Activated naive CD8-positive, alpha-beta T cell (primary cell): ENCODE measurements at regions not wholly inside any gene's neighbourhood (a gene's known extent, or its start where the extent isn't known, plus 50 kb on each side); places are given as distances from the start of the nearest gene placed in this dataset.

ENCODE experiments used
- H3K27ac Mint-ChIP-seq: one replicate; pipeline ENCODE4 v1.8.0; 2021; ENCODE audit warnings: mixed read lengths
- H3K27me3 Mint-ChIP-seq: one replicate; pipeline ENCODE4 v1.8.0; 2021; ENCODE audit warnings: mixed read lengths
- H3K36me3 Mint-ChIP-seq: one replicate; pipeline ENCODE4 v1.8.0; 2021; ENCODE audit warnings: mixed read lengths
- H3K4me1 Mint-ChIP-seq: one replicate; pipeline ENCODE4 v1.8.0; 2021; ENCODE audit warnings: low read depth, mixed read lengths
- H3K4me3 Mint-ChIP-seq: one replicate; pipeline ENCODE4 v1.8.0; 2021; ENCODE audit warnings: mild to moderate bottlenecking, mixed read lengths
- H3K9me3 Mint-ChIP-seq: one replicate; pipeline ENCODE4 v1.8.0; 2021; ENCODE audit warnings: low read depth, mixed read lengths

- no peak overlapping the region for H3K27ac Mint-ChIP-seq
- H3K9me3 Mint-ChIP-seq: no peaks in the 10 kb centered on the region
- no peaks in the 10 kb centered on the region for H3K4me1 Mint-ChIP-seq
- no peak overlapping the region for H3K4me3 Mint-ChIP-seq
- peaks cover 6% of the 10 kb centered on the region for H3K27me3 Mint-ChIP-seq
- no peaks in the 10 kb centered on the region for H3K36me3 Mint-ChIP-seq
Observed at GRCh38 chr20:51262240-51262639, 239.3 kb upstream of the KCNG1 start.

DNA sequence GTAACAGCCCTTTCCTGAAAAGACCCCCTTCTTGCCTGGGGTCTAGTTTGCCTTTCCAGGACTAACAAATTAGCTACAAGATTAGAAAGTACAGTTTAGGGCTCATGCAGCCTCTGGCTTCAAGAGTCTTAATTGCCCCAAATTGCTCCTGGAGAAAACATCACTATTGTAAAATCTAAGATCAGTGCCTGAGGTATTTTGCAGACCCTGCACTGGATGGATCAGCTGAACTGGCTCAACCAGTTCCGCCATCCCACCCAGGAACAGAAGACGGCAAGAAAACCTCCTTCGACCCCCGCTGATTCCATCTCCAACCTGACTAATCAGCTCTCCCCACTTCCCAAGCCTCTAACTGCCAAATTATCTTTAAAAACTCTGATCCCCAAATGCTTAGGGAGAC lies 236.5 kb upstream of the KCNG1 start:
- peaks cover 9% of the 10 kb centered on the region for H3K27me3 Mint-ChIP-seq
- H3K4me1 Mint-ChIP-seq: no peaks in the 10 kb centered on the region
- H3K4me3 Mint-ChIP-seq: no peak overlapping the region
- no peaks in the 10 kb centered on the region for H3K9me3 Mint-ChIP-seq
- no peak overlapping the region for H3K27ac Mint-ChIP-seq
- H3K36me3 Mint-ChIP-seq: no peaks in the 10 kb centered on the region

GRCh38 chr20:51258582-51259165 lies 235.8 kb upstream of the KCNG1 start:
- H3K4me3 Mint-ChIP-seq: no peak overlapping the region
- H3K27ac Mint-ChIP-seq: no peak overlapping the region
- H3K4me1 Mint-ChIP-seq: no peaks in the 10 kb centered on the region
- H3K9me3 Mint-ChIP-seq: no peaks in the 10 kb centered on the region
- no peaks in the 10 kb centered on the region for H3K36me3 Mint-ChIP-seq
- peaks cover 10% of the 10 kb centered on the region for H3K27me3 Mint-ChIP-seq

DNA sequence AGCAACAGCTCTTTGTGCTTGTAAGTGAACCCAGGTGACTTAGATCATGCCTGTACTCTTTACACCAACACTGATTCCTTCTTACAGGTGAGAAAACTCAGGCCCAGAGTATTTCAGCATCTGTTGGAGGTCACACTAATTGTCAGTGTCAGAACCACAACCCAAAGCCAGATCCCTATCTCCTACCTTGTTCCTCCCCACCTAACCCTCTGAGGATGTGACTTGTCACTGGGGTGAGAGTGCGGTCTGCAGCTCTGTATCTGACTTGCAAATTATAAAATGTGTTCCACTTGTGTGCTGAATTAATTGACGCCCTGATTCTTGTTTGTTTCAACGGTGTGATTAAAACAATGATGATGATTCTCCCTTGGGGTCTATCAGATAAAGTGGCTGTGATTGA lies 232.5 kb upstream of the KCNG1 start:
- no peaks in the 10 kb centered on the region for H3K36me3 Mint-ChIP-seq
- no peak overlapping the region for H3K4me3 Mint-ChIP-seq
- no peaks in the 10 kb centered on the region for H3K9me3 Mint-ChIP-seq
- H3K27me3 Mint-ChIP-seq: peaks cover 15% of the 10 kb centered on the region
- no peaks in the 10 kb centered on the region for H3K4me1 Mint-ChIP-seq
- H3K27ac Mint-ChIP-seq: no peak overlapping the region

GRCh38 chr20:51253280-51253679 lies 230.4 kb upstream of the KCNG1 start:
- no peaks in the 10 kb centered on the region for H3K4me1 Mint-ChIP-seq
- H3K27me3 Mint-ChIP-seq: peaks cover 17% of the 10 kb centered on the region
- no peaks in the 10 kb centered on the region for H3K9me3 Mint-ChIP-seq
- H3K27ac Mint-ChIP-seq: no peak overlapping the region
- no peak overlapping the region for H3K4me3 Mint-ChIP-seq
- no peaks in the 10 kb centered on the region for H3K36me3 Mint-ChIP-seq

DNA sequence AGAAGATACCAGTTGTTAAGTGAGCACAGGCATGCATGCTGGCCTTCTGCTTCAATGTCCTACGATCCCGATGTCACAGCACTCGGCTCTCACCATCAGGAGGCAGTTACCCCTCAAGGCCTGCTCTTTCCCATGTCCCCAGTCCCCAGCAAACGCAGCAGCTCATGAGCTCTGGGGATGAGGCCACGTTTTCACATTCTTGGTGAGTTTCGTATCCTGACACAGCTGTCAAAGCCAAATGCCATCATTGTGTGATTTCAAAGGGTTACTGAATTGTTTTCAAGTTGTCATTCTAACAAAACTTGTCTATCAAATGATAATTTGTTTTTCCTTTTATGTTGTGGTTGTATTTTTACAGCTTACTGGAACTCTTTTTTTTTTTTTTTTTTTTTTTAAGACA lies 226.9 kb upstream of the KCNG1 start:
- peaks cover 8% of the 10 kb centered on the region for H3K27me3 Mint-ChIP-seq

GRCh38 chr20:51249215-51249614 lies 226.3 kb upstream of the KCNG1 start:
- no peak overlapping the region for H3K4me3 Mint-ChIP-seq
- H3K4me1 Mint-ChIP-seq: no peaks in the 10 kb centered on the region
- H3K27me3 Mint-ChIP-seq: peaks cover 8% of the 10 kb centered on the region
- H3K27ac Mint-ChIP-seq: no peak overlapping the region
- H3K36me3 Mint-ChIP-seq: no peaks in the 10 kb centered on the region
- H3K9me3 Mint-ChIP-seq: no peaks in the 10 kb centered on the region

More for the DNA sequence above, 226.9 kb upstream of the KCNG1 start:
- Mint-ChIP-seq H3K27ac (no peak overlapping the region), H3K4me1 (no peaks in the 10 kb centered on the region), H3K9me3 (no peaks in the 10 kb centered on the region), H3K36me3 (no peaks in the 10 kb centered on the region), H3K4me3 (no peak overlapping the region)

GRCh38 chr20:51244466-51244865 lies 221.6 kb upstream of the KCNG1 start:
- Mint-ChIP-seq H3K27ac (no peak overlapping the region), H3K9me3 (peaks cover 6% of the 10 kb centered on the region), H3K27me3 (peaks cover 10% of the 10 kb centered on the region), H3K36me3 (no peaks in the 10 kb centered on the region), H3K4me3 (no peak overlapping the region), H3K4me1 (no peaks in the 10 kb centered on the region)

GRCh38 chr20:51238675-51239305 lies 215.9 kb upstream of the KCNG1 start:
- Mint-ChIP-seq H3K36me3 (no peaks in the 10 kb centered on the region), H3K27me3 (peaks cover 15% of the 10 kb centered on the region), H3K4me3 (no peak overlapping the region), H3K4me1 (no peaks in the 10 kb centered on the region), H3K27ac (no peak overlapping the region), H3K9me3 (peaks cover 6% of the 10 kb centered on the region)

GRCh38 chr20:51237791-51238190 lies 214.9 kb upstream of the KCNG1 start:
- H3K27me3 Mint-ChIP-seq: peaks cover 15% of the 10 kb centered on the region
- H3K27ac Mint-ChIP-seq: no peak overlapping the region
- no peaks in the 10 kb centered on the region for H3K4me1 Mint-ChIP-seq
- H3K9me3 Mint-ChIP-seq: peaks cover 6% of the 10 kb centered on the region
- no peak overlapping the region for H3K4me3 Mint-ChIP-seq
- H3K36me3 Mint-ChIP-seq: no peaks in the 10 kb centered on the region

DNA sequence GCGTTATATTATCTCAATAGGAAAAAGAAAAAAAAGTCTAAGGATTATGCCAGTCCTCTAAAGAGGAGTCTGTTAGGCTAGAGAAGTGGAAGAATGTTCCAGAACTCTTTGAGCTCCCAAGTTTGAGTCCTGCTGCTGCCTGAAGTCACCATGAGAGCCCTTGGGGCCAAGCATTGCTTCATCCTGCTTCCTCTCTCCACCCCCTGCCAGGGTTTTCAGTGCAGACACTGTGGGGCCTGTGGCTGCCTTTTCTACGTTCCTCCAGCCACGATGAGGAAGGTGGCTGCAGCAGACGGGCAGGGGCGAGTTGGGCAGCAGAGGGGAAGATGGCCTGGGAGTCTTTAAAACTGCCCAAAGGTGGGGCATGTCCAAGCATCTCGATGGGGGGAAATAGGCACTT lies 214.4 kb upstream of the KCNG1 start:
- no peaks in the 10 kb centered on the region for H3K36me3 Mint-ChIP-seq
- H3K27ac Mint-ChIP-seq: no peak overlapping the region
- H3K4me1 Mint-ChIP-seq: no peaks in the 10 kb centered on the region
- H3K4me3 Mint-ChIP-seq: no peak overlapping the region
- H3K27me3 Mint-ChIP-seq: peaks cover 13% of the 10 kb centered on the region
- H3K9me3 Mint-ChIP-seq: peaks cover 4% of the 10 kb centered on the region

DNA sequence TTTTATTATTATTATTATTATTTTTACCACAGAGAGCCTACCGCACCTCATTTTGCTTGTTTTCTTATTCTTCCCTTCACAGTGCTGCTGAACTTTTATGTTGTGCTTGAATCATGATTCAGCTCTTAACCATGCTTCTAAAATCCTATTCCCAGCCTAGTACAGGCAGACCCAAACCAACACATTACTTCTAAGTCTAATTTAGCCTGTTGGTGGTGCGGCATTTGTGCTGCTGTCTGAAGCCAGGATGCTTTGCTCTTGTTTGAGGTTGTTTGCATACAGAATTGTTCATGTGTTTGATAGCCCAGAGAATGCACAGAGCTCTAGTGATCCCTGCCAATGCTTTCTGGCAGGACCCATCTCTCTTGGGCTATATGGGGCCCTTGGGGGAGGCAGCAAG lies 213.5 kb upstream of the KCNG1 start:
- Mint-ChIP-seq H3K27me3 (peaks cover 10% of the 10 kb centered on the region), H3K4me1 (no peaks in the 10 kb centered on the region), H3K4me3 (no peak overlapping the region), H3K36me3 (no peaks in the 10 kb centered on the region), H3K27ac (no peak overlapping the region), H3K9me3 (no peaks in the 10 kb centered on the region)

- Mint-ChIP-seq H3K27me3 (peaks cover 5% of the 10 kb centered on the region), H3K4me3 (no peak overlapping the region), H3K27ac (no peak overlapping the region), H3K36me3 (no peaks in the 10 kb centered on the region), H3K4me1 (no peaks in the 10 kb centered on the region), H3K9me3 (no peaks in the 10 kb centered on the region)
Observed at GRCh38 chr20:51233345-51233744, 210.4 kb upstream of the KCNG1 start.

DNA sequence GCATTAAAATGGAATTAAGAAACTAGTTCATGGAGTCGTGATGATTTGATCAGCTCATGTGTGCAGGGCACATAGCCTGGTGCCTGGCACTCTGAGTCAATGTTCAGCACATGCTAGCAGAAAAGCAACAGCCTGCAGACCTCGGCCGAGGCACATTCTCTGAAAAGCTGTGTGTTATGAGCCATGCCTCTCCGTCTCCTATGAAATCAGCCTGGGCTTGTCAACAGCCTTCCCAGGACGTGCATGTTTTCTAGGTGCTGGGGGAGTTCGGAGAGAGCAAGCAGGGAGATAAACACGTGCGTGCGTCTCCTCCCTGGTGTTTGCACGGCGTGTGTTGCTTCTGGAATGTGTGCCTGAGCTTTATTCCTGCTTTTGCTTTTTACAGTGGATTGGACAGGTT lies 207.8 kb upstream of the KCNG1 start:
- no peak overlapping the region for H3K27ac Mint-ChIP-seq
- no peaks in the 10 kb centered on the region for H3K36me3 Mint-ChIP-seq
- H3K4me1 Mint-ChIP-seq: no peaks in the 10 kb centered on the region
- H3K4me3 Mint-ChIP-seq: no peak overlapping the region
- H3K27me3 Mint-ChIP-seq: peaks cover 5% of the 10 kb centered on the region
- no peaks in the 10 kb centered on the region for H3K9me3 Mint-ChIP-seq

GRCh38 chr20:51228763-51229162 lies 205.9 kb upstream of the KCNG1 start:
- Mint-ChIP-seq H3K9me3 (no peaks in the 10 kb centered on the region), H3K4me3 (no peak overlapping the region), H3K27me3 (no peaks in the 10 kb centered on the region), H3K27ac (no peak overlapping the region), H3K36me3 (no peaks in the 10 kb centered on the region), H3K4me1 (no peaks in the 10 kb centered on the region)

DNA sequence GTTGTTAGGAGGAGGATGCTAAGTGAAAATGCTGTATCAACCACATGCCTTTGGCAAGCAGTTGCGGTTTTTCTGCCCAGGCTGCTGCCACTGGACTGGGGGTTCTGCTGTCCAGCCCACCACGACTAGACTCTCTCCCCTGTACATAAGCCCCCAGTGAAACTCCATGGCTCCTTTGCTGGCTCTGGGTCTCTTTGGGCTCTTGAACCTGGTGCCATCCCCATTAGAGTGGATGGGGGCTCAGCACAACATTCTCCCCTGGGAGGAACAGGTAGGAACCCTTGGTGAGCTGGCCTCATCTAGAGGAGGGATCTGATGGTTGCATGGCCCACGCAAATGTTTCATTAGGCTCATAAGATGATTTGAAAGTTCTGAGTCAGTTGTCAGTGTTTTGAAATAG lies 204.8 kb upstream of the KCNG1 start:
- no peaks in the 10 kb centered on the region for H3K4me1 Mint-ChIP-seq
- H3K27ac Mint-ChIP-seq: no peak overlapping the region
- H3K27me3 Mint-ChIP-seq: no peaks in the 10 kb centered on the region
- H3K9me3 Mint-ChIP-seq: no peaks in the 10 kb centered on the region
- H3K4me3 Mint-ChIP-seq: no peak overlapping the region
- H3K36me3 Mint-ChIP-seq: no peaks in the 10 kb centered on the region
